ENCODE measurements at regions not wholly inside any gene's neighbourhood (a gene's known extent, or its start where the extent isn't known, plus 50 kb on each side); places are given as distances from the start of the nearest gene placed in this dataset.

GRCh38 chr4:114365591-114365990 is 233.0 kb upstream of the UGT8 start:
- no peak for TF ChIP-seq POLR2AphosphoS5 (IDR thresholded peaks at IDR 0.05)
- no peak for TF ChIP-seq CTCF (IDR thresholded peaks at IDR 0.05; ENCODE audit: poor library complexity, severe bottlenecking)
- no peak for TF ChIP-seq MXI1 (conservative IDR thresholded peaks at IDR 0.05; ENCODE audit: poor library complexity, severe bottlenecking)
